ENCODE measurements at regions not wholly inside any gene's neighbourhood (a gene's known extent, or its start where the extent isn't known, plus 50 kb on each side); places are given as distances from the start of the nearest gene placed in this dataset.
"Not testable (repeated sequence)": the region's sequence is repeated elsewhere in the genome, so short reads cannot be mapped to it uniquely, and the experiment has no call there.

DNA sequence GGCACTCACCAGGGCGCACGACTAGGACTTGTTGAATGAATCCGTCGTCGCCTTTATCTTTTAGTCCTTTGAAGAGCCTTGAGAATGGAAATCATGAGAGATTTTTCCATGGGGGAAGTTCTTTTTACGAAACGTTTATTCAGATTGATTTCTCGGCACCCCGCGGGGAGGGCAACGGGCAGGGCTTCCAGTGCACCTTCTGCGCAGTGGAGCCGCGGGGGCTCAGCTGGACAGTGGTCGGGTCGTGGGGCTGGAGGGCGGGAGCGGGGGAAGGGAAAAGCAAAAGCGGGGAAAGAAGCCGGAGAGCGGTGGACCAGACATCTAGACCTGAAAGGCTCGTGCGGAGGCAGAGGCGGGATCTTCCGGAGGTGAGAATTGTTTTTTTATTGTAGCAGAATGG, 50.6 kb upstream of the NBPF20 start:
- DNase-seq = not testable (repeated sequence)

DNA sequence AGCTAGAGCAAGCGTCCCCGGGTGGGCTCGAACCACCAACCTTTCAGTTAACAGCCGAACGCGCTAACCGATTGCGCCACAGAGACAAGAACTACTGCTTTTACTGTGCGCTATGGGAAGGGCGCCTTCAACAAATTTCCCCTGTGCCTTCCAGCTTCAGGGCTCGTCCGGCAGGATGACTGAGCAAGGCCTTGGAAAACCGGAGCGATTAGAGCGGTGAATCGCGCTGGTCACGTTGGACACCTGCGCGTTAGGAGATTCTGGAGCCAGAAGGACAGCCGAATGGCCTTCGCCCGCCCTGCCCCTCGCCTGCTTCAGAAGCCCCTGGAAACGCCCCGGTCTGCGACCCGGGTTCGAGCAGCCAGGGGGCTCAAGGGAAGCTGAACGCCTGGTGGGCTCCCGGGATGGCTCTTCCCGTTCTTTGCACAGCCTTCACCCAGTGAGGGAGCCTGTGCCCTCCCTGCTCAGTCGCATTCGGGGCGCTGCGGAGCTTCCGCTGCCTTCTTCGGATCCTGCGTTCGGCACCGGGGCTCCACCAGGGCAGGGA, 50.0 kb upstream of the NBPF20 start:
- peak; percentile 59 for DNase-seq

Data from activated CD4-positive, alpha-beta T cell treated with anti-CD3 and anti-CD28 coated beads, Interleukin-10, Interleukin-2, amounts not matched to agents 100 ng/mL and 50 ng/mL, durations not matched to agents 16 hours and 8 hours (primary cell).